Smooth muscle cell (in vitro differentiated cells): ENCODE measurements at regions not wholly inside any gene's neighbourhood (a gene's known extent, or its start where the extent isn't known, plus 50 kb on each side); places are given as distances from the start of the nearest gene placed in this dataset.
"Not testable (repeated sequence)": the region's sequence is repeated elsewhere in the genome, so short reads cannot be mapped to it uniquely, and the experiment has no call there.

Experiments
- DNase-seq: peaks from one replicate; lab custom pipeline; 2025; ENCODE audit not compliant: unreplicated experiment; lab: John Stamatoyannopoulos, UW
- H2AFZ ChIP-seq: fragments of 200-600 bp; sonication (generic); 2 replicates; pipeline ENCODE4 v1.6.0; 2016; ENCODE audit warnings: antibody characterized with exemption, low read depth, mild to moderate bottlenecking
- H3F3A ChIP-seq: fragments of 200-600 bp; sonication (generic); 2 replicates; pipeline ENCODE4 v1.6.0; 2017; ENCODE audit warnings: antibody characterized with exemption, low read depth
- H3K27ac ChIP-seq: fragments of 200-600 bp; sonication (generic); 2 replicates; pipeline ENCODE4 v1.5.1; 2016; ENCODE audit warnings: low read depth, mild to moderate bottlenecking
- H3K27me3 ChIP-seq: fragments of 200-600 bp; sonication (generic); 2 replicates; pipeline ENCODE4 v1.6.1; 2016; ENCODE audit warnings: low read depth, mild to moderate bottlenecking
- H3K36me3 ChIP-seq: fragments of 200-600 bp; sonication (generic); 2 replicates; pipeline ENCODE4 v1.5.1; 2016; ENCODE audit warnings: low read depth
- H3K4me1 ChIP-seq: fragments of 200-600 bp; sonication (generic); 2 replicates; pipeline ENCODE4 v1.5.1; 2016; ENCODE audit warnings: low read depth
- H3K4me2 ChIP-seq: fragments of 200-600 bp; sonication (generic); 2 replicates; pipeline ENCODE4 v1.6.0; 2016; ENCODE audit warnings: mild to moderate bottlenecking
- H3K4me3 ChIP-seq: fragments of 200-600 bp; sonication (generic); 2 replicates; pipeline ENCODE4 v1.5.1; 2016; ENCODE audit warnings: mild to moderate bottlenecking
- H3K79me2 ChIP-seq: fragments of 200-600 bp; sonication (generic); 2 replicates; pipeline ENCODE4 v1.6.0; 2016; ENCODE audit warnings: low read depth, mild to moderate bottlenecking
- H3K9ac ChIP-seq: fragments of 200-600 bp; sonication (generic); 2 replicates; pipeline ENCODE4 v1.6.0; 2016; ENCODE audit warnings: low read depth
- H3K9me3 ChIP-seq: fragments of 200-600 bp; sonication (generic); replicated peaks from 2 replicates; pipeline ENCODE4 v1.5.1; 2016; ENCODE audit warnings: low read depth
- H4K20me1 ChIP-seq: fragments of 200-600 bp; sonication (generic); 2 replicates; pipeline ENCODE4 v1.6.0; 2016; ENCODE audit warnings: low read depth
- WGBS: methylation state at CpG from one replicate; pipeline ENCODE4 v1.1.7; 2016; ENCODE audit warnings: low lambda C conversion rate; 5-methylcytosine and 5-hydroxymethylcytosine counted together
- TF ChIP-seq, protein P1 (sequence below): fragments of 200-600 bp; sonication (generic); IDR thresholded peaks from 2 replicates; pipeline ENCODE4 v1.5.1; 2017; ENCODE audit warnings: borderline replicate concordance, mild to moderate bottlenecking, antibody characterized with exemption; ENCODE audit not compliant: insufficient read depth, poor library complexity, severe bottlenecking

DNA sequence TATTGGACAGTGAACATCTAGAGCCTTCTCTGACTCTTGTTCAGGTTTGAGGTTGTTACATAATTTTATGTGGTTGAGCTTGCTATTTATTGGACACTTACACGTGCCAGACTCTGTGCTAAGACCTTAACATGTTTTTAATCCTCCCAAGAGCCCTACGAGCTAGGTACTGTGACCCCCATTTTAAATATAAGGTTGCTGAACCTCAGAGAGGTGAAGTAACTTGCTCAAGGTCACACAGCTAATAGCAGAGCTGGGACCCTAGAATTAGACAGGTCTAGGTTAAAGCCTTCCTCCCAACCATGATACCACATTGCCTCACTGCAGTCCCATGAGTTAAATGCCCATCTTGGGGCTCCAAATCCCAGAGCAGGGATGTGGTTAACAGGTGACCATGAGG, 135.7 kb upstream of the PITX1 start:
- Histone ChIP-seq H3K4me1 (no peaks in the 10 kb centered on the region), H3K27ac (no peak overlapping the region), H4K20me1 (no peaks in the 10 kb centered on the region), H3K27me3 (peaks cover 44% of the 10 kb centered on the region), H3K9me3 (no peaks in the 10 kb centered on the region), H3K4me3 (no peak overlapping the region), H3F3A (no peaks in the 10 kb centered on the region), H2AFZ (no peak overlapping the region), H3K79me2 (no peaks in the 10 kb centered on the region), H3K4me2 (no peak overlapping the region), H3K9ac (no peak overlapping the region), H3K36me3 (no peaks in the 10 kb centered on the region)
- DNase-seq = no peak
- TF ChIP-seq, protein P1, sequence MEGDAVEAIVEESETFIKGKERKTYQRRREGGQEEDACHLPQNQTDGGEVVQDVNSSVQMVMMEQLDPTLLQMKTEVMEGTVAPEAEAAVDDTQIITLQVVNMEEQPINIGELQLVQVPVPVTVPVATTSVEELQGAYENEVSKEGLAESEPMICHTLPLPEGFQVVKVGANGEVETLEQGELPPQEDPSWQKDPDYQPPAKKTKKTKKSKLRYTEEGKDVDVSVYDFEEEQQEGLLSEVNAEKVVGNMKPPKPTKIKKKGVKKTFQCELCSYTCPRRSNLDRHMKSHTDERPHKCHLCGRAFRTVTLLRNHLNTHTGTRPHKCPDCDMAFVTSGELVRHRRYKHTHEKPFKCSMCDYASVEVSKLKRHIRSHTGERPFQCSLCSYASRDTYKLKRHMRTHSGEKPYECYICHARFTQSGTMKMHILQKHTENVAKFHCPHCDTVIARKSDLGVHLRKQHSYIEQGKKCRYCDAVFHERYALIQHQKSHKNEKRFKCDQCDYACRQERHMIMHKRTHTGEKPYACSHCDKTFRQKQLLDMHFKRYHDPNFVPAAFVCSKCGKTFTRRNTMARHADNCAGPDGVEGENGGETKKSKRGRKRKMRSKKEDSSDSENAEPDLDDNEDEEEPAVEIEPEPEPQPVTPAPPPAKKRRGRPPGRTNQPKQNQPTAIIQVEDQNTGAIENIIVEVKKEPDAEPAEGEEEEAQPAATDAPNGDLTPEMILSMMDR = no peak
- WGBS = 57% methylated on average over 2 of the region's 2 CpGs

DNA sequence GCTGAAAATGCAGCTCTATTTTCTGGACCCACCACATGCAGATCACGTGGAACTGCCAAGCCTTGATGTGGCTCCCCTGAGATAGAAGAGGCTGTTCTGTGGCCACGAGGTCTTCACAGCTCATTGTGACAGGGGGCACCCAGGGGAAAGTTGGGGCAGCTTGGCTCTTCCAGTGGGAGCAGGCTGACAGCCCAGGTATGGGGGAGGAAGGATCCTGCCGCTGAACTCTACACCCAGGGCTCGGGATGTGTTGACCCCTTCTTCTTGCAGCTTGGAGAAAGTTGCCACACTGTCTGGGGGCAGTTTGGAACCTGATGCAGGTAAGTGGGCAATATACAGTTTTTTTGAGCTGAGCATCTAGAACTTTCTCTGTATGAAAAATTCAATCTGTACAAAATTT, 133.6 kb upstream of the PITX1 start:
- no peak overlapping the region for H3K4me3 ChIP-seq
- 84% methylated on average over 4 of the region's 4 CpGs for WGBS
- no peak overlapping the region for H2AFZ ChIP-seq
- TF ChIP-seq, protein P1 = no peak
- DNase-seq = no peak
- H3K27me3 ChIP-seq = peaks cover 40% of the 10 kb centered on the region
- H3F3A ChIP-seq = no peaks in the 10 kb centered on the region
- no peak overlapping the region for H3K4me2 ChIP-seq
- no peaks in the 10 kb centered on the region for H3K9me3 ChIP-seq
- H3K79me2 ChIP-seq = no peaks in the 10 kb centered on the region
- H3K9ac ChIP-seq = no peak overlapping the region
- no peaks in the 10 kb centered on the region for H4K20me1 ChIP-seq
- no peaks in the 10 kb centered on the region for H3K36me3 ChIP-seq
- H3K4me1 ChIP-seq = no peaks in the 10 kb centered on the region
- no peak overlapping the region for H3K27ac ChIP-seq

DNA sequence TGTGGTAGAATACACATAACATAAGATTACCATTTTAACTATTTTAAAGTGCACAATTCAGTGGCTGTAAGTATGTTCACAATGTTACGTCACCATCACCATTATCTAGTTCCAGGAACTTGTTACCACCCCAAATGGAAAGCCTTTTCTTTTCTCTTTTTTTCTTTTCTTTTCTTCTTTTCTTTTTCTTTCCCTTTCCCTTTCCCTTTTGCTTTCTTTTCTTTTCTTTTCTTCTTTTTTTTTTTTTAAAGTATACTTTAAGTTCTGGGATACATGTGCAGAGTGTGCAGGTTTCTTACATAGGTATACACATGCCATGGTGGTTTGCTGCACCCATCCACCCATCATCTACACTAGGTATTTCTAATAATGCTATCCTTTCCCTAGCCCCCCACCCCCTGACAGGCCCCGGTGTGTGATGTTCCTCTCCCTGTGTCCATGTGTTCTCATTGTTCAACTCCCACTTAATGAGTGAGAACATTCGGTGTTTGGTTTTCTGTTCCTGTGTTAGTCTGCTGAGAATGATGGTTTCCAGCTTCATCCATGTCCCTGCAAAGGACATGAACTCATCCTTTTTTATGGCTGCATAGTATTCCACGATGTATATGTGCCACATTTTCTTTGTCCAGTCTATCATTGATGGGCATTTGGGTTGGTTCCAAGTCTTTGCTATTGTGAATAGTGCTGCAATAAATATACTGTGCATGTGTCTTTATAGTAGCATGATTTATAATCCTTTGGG, 131.0 kb upstream of the PITX1 start:
- not testable (repeated sequence) for H3K27ac ChIP-seq, H3K79me2 ChIP-seq, H3K36me3 ChIP-seq, H2AFZ ChIP-seq, H3K4me1 ChIP-seq, H3K9ac ChIP-seq, H4K20me1 ChIP-seq, H3K4me3 ChIP-seq, H3K4me2 ChIP-seq, H3F3A ChIP-seq, DNase-seq, H3K9me3 ChIP-seq
- peaks cover 24% of the 10 kb centered on the region for H3K27me3 ChIP-seq
- WGBS = 71% methylated on average over 4 of the region's 4 CpGs

GRCh38 chr5:135163964-135164363, 129.9 kb upstream of the PITX1 start:
- no peaks in the 10 kb centered on the region for H3K79me2 ChIP-seq
- TF ChIP-seq, protein P1 = no peak
- H3K9ac ChIP-seq = no peak overlapping the region
- H3F3A ChIP-seq = no peaks in the 10 kb centered on the region
- peaks cover 15% of the 10 kb centered on the region for H3K27me3 ChIP-seq
- H3K9me3 ChIP-seq = no peaks in the 10 kb centered on the region
- no peak overlapping the region for H2AFZ ChIP-seq
- DNase-seq = no peak
- no peaks in the 10 kb centered on the region for H4K20me1 ChIP-seq
- no peak overlapping the region for H3K27ac ChIP-seq
- WGBS = 91% methylated on average over 2 of the region's 2 CpGs
- no peak overlapping the region for H3K4me3 ChIP-seq
- H3K36me3 ChIP-seq = no peaks in the 10 kb centered on the region
- no peak overlapping the region for H3K4me2 ChIP-seq
- H3K4me1 ChIP-seq = no peaks in the 10 kb centered on the region
